Tibial nerve (tissue), 4 donors: ENCODE measurements at regions not wholly inside any gene's neighbourhood (a gene's known extent, or its start where the extent isn't known, plus 50 kb on each side); places are given as distances from the start of the nearest gene placed in this dataset.

Source experiments
- EP300 ChIP-seq, 2 donors: sonication (generic); formaldehyde crosslinking; IDR thresholded peaks; one replicate each; pipeline ENCODE4 v1.6.1; 2017; ENCODE audit warnings: antibody characterized with exemption in 2 of 2, mild to moderate bottlenecking in 1 of 2
- POLR2A ChIP-seq, 2 donors: fragments of 450-650 bp; IDR thresholded peaks; one replicate each; pipeline ENCODE4 v1.6.1; 2017; ENCODE audit warnings: antibody characterized with exemption in 2 of 2, mild to moderate bottlenecking in 2 of 2, moderate library complexity in 2 of 2
- TF ChIP-seq, protein P1 (sequence below), 5 experiments: fragments of 200-600 bp in 3 of 5; fragments of 450-650 bp in 2 of 5; sonication (generic) in 3 of 5; IDR thresholded peaks; one replicate each; pipeline ENCODE4 v1.5.1; 2016 to 2019; ENCODE audit warnings: antibody characterized with exemption in 5 of 5, mild to moderate bottlenecking in 3 of 5, moderate library complexity in 2 of 5

DNA sequence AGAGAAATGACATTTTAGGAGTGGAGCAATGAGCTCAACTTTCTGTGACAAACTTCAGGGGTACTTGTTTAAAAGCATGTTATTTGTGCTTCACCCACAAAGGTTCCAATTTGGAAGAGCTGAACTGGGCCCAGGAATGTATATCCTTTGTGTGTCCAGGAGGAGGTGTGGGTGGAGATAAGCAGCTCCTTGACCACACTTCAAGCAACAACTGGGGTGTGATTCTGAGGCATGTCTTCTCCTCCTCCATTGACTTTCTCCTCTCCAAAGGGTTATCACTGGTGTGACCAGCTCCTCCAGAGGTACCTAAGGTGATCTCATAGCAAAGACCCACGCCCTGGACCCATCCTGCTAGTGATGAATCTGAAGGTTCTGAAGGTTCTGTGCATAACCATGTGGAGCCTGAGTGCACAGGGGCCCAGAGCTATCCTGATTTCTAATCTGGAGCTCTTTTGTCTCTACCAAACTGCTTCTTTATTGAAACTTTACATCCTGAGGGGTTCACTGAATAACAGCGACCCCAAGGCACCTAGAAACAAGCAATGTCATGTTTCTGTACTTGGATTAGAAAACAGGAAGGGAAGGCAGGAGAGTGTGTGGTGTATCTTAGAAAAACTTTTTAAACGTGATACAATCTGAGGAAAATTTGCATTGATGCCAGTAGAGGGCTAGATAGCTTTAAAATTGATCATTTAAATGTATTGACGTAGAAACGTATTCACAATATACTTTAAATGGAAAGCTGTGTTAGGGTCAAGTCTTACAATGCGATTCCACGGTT is 60.9 kb upstream of the CD93 start:
- TF ChIP-seq, protein P1, sequence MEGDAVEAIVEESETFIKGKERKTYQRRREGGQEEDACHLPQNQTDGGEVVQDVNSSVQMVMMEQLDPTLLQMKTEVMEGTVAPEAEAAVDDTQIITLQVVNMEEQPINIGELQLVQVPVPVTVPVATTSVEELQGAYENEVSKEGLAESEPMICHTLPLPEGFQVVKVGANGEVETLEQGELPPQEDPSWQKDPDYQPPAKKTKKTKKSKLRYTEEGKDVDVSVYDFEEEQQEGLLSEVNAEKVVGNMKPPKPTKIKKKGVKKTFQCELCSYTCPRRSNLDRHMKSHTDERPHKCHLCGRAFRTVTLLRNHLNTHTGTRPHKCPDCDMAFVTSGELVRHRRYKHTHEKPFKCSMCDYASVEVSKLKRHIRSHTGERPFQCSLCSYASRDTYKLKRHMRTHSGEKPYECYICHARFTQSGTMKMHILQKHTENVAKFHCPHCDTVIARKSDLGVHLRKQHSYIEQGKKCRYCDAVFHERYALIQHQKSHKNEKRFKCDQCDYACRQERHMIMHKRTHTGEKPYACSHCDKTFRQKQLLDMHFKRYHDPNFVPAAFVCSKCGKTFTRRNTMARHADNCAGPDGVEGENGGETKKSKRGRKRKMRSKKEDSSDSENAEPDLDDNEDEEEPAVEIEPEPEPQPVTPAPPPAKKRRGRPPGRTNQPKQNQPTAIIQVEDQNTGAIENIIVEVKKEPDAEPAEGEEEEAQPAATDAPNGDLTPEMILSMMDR (IDR thresholded peaks at IDR 0.05), result no peak
- TF ChIP-seq POLR2A (IDR thresholded peaks at IDR 0.05) (no peak), EP300 (IDR thresholded peaks at IDR 0.05) (no peak)
